AG04450 (cell line): ENCODE measurements at regions not wholly inside any gene's neighbourhood (a gene's known extent, or its start where the extent isn't known, plus 50 kb on each side); places are given as distances from the start of the nearest gene placed in this dataset.

Experiments
- CTCF ChIA-PET: fragments of 300-600, 350-600 bp; formaldehyde crosslinking; extraction: SDS; loops from one replicate; lab custom pipeline; 2022; ENCODE audit warnings: antibody characterized with exemption, inconsistent platforms; lab: Charles Lee
- POLR2A ChIA-PET: fragments of 350-600 bp; formaldehyde crosslinking; extraction: SDS; loops from one replicate; lab custom pipeline; 2021; ENCODE audit warnings: antibody characterized with exemption, inconsistent platforms; lab: Yijun Ruan, JAX
- DNase-seq: peaks from one replicate; pipeline ENCODE4 v3.0.0-alpha.2; 2011; ENCODE audit warnings: low read depth, low spot score
- H3K27ac ChIP-seq: one replicate; pipeline ENCODE4 v1.5.1; 2012; ENCODE audit warnings: low read depth, low read length, control low read depth
- H3K27me3 ChIP-seq: one replicate; pipeline ENCODE4 v1.6.0; 2012; ENCODE audit warnings: low read length; ENCODE audit not compliant: control insufficient read depth, insufficient read depth
- H3K4me3 ChIP-seq: 2 replicates; pipeline ENCODE4 v1.5.1; 2011; ENCODE audit warnings: mild to moderate bottlenecking, low read depth, low read length, control low read depth
- H3K9me3 ChIP-seq: 2 replicates; pipeline ENCODE4 v1.5.1; 2012; ENCODE audit warnings: low read length; ENCODE audit not compliant: control insufficient read depth, insufficient read depth
- TF ChIP-seq, protein P1 (sequence below): IDR thresholded peaks from 2 replicates; pipeline ENCODE4 v1.5.1; 2011; ENCODE audit warnings: low read depth, low read length, control low read depth, inconsistent platforms

DNA sequence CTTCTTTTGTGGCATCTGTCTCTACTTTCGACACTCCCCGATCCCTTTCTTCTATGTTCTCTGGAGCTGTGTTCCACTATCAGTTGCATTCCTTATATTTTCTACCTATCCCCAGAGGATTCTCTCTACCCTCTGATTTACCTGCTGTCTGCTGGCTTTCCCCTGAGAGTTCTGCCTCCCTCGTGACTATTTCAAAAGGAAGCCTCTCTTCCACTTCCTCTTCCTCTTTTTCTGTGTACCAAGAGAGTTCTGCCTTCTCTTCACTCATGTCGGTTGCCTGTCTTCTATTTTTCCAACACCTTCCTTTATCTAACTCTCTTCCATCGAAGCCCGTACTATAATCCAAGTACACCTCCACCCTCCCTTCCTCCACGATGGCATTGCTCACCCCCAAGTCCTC, 631.7 kb downstream of the SMARCA1 start:
- no peak for DNase-seq
- no peak overlapping the region for H3K27ac ChIP-seq
- TF ChIP-seq, protein P1, sequence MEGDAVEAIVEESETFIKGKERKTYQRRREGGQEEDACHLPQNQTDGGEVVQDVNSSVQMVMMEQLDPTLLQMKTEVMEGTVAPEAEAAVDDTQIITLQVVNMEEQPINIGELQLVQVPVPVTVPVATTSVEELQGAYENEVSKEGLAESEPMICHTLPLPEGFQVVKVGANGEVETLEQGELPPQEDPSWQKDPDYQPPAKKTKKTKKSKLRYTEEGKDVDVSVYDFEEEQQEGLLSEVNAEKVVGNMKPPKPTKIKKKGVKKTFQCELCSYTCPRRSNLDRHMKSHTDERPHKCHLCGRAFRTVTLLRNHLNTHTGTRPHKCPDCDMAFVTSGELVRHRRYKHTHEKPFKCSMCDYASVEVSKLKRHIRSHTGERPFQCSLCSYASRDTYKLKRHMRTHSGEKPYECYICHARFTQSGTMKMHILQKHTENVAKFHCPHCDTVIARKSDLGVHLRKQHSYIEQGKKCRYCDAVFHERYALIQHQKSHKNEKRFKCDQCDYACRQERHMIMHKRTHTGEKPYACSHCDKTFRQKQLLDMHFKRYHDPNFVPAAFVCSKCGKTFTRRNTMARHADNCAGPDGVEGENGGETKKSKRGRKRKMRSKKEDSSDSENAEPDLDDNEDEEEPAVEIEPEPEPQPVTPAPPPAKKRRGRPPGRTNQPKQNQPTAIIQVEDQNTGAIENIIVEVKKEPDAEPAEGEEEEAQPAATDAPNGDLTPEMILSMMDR = no peak
- no peaks in the 10 kb centered on the region for H3K27me3 ChIP-seq
- H3K9me3 ChIP-seq = no peaks in the 10 kb centered on the region
- CTCF ChIA-PET = no interaction called here
- H3K4me3 ChIP-seq = no peak overlapping the region
- POLR2A ChIA-PET = no interaction called here

DNA sequence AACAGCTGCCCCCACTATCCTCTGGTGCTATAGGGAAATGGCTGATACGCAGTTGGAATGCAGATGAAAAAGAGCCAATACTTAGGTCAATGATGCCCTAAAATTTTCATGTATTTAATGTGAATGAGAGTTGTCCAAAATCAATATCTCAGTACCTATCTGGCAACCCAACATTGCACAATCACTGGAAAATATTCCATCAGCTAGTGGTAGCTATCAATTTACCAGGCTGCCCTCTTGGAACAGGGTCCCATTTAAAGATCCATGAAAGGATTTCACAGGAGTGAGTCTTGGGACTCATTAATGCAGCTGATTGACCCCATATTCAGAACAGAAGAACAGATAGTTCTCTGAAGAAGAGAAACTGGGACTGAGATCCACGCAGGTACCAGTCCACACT, 638.9 kb downstream of the SMARCA1 start:
- Histone ChIP-seq H3K27me3 (no peaks in the 10 kb centered on the region), H3K9me3 (no peaks in the 10 kb centered on the region), H3K4me3 (no peak overlapping the region), H3K27ac (no peak overlapping the region)
- DNase-seq = no peak
- ChIA-PET POLR2A (no interaction called here), CTCF (no interaction called here)
- TF ChIP-seq, protein P1 = no peak

DNA sequence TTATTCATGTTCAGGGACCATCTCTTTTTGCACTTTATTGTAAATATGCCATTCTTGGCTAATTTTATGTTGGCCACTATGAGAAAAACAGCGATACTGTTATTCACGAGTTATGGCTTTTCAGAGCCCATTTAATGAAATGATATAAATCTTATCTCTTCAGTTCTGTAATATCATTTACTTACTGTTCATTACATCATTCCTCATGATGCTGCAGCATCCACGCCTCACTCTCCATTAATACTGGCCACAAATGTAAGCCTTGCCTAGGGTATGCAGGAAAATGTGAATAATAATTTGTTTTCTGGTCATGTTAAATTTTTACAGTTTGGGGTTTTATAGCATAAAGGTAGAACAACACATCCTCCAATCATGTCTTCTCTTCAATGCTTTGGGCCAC, 639.6 kb downstream of the SMARCA1 start:
- H3K9me3 ChIP-seq = no peaks in the 10 kb centered on the region
- TF ChIP-seq, protein P1 = no peak
- no peak overlapping the region for H3K27ac ChIP-seq
- H3K27me3 ChIP-seq = no peaks in the 10 kb centered on the region
- CTCF ChIA-PET = no interaction called here
- POLR2A ChIA-PET = no interaction called here
- no peak for DNase-seq
- H3K4me3 ChIP-seq = no peak overlapping the region

DNA sequence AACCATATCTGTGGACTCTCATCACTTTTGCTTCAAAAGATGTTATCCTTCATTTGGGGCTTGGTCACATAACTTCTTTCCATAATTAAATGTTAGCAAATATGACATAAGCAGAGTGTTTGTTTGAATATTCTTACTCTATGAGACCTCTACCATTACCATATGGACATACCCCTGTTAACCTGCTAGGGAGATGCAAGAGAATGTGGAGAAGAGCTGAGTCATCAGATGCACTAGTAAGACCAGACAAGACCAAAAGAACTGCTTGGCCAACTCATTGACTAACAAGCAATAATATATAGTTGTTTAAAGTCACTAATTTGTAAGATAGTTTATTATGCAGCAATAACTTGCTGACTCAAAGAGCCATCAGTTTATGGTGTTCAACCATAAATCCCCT, 652.9 kb downstream of the SMARCA1 start:
- TF ChIP-seq, protein P1 = no peak
- no peak overlapping the region for H3K4me3 ChIP-seq
- ChIA-PET POLR2A (no interaction called here), CTCF (no interaction called here)
- no peak for DNase-seq
- H3K27me3 ChIP-seq = no peaks in the 10 kb centered on the region
- no peaks in the 10 kb centered on the region for H3K9me3 ChIP-seq
- no peak overlapping the region for H3K27ac ChIP-seq

DNA sequence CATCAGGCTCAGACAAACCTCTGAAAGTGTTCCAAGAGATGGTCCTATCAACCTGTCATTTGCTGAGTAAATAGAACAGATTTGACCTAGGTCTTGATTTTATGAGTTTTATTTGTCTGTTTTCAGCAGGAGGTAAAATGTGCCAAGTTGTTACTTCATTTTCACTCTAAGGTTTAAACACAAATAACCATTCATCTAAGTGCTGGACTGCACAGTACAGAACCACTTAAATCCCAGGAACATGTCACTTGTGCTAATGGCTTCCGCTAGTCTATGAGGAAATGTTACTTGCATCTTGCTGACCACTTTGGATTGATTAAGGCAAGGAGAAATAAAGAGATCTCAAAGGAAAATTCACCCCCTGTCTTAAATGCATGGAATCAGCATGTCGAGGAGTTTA, 660.7 kb downstream of the SMARCA1 start:
- ChIA-PET POLR2A (no interaction called here), CTCF (no interaction called here)
- TF ChIP-seq, protein P1 = no peak
- Histone ChIP-seq H3K27me3 (no peaks in the 10 kb centered on the region), H3K27ac (no peak overlapping the region), H3K4me3 (no peak overlapping the region), H3K9me3 (no peaks in the 10 kb centered on the region)
- DNase-seq = no peak
